GM23338 (cell line): ENCODE measurements at regions not wholly inside any gene's neighbourhood (a gene's known extent, or its start where the extent isn't known, plus 50 kb on each side); places are given as distances from the start of the nearest gene placed in this dataset.
A peak's percentile ranks its signal among the peaks of the same experiment; 100 is the strongest.

Experiments
- ATAC-seq: fragments of 200-7000 bp; cut with Tn5 transposase; 3 replicates; pipeline ENCODE4 v1.9.1; 2020
- DNase-seq: peaks from one replicate; pipeline ENCODE4 v3.0.0-alpha.2; 2015; ENCODE audit warnings: low spot score
- H2AFZ ChIP-seq: fragments of 200-600 bp; sonication (generic); 2 replicates; pipeline ENCODE4 v1.8.0; 2016; ENCODE audit warnings: antibody characterized with exemption, mild to moderate bottlenecking, moderate library complexity
- H3F3A ChIP-seq: fragments of 200-600 bp; sonication (generic); replicated peaks from 2 replicates; pipeline ENCODE4 v1.8.0; 2017; ENCODE audit warnings: antibody characterized with exemption, mixed run types, low read depth
- H3K27ac ChIP-seq: fragments of 200-600 bp; sonication (generic); 2 replicates; pipeline ENCODE4 v1.6.1; 2016; ENCODE audit warnings: low read depth
- H3K27me3 ChIP-seq: fragments of 200-600 bp; sonication (generic); 2 replicates; pipeline ENCODE4 v1.8.0; 2016; ENCODE audit warnings: mild to moderate bottlenecking, mixed run types, moderate library complexity; ENCODE audit not compliant: insufficient read depth
- H3K36me3 ChIP-seq: fragments of 200-600 bp; sonication (generic); 2 replicates; pipeline ENCODE4 v1.8.0; 2016; ENCODE audit warnings: mild to moderate bottlenecking; ENCODE audit not compliant: insufficient read depth
- H3K4me1 ChIP-seq: fragments of 200-600 bp; sonication (generic); 2 replicates; pipeline ENCODE4 v1.8.0; 2016; ENCODE audit warnings: mild to moderate bottlenecking, moderate library complexity; ENCODE audit not compliant: insufficient read depth
- H3K4me2 ChIP-seq: fragments of 200-600 bp; sonication (generic); 2 replicates; pipeline ENCODE4 v1.7.1; 2017; ENCODE audit warnings: mixed run types
- H3K4me3 ChIP-seq: fragments of 200-600 bp; sonication (generic); 2 replicates; pipeline ENCODE4 v1.6.1; 2016; ENCODE audit warnings: mixed run types
- H3K79me2 ChIP-seq: fragments of 200-600 bp; sonication (generic); replicated peaks from 2 replicates; pipeline ENCODE4 v1.8.0; 2017; ENCODE audit warnings: mild to moderate bottlenecking; ENCODE audit not compliant: insufficient read depth
- H3K9me2 ChIP-seq: fragments of 200-600 bp; sonication (generic); 2 replicates; pipeline ENCODE4 v1.8.0; 2017; ENCODE audit not compliant: insufficient read depth
- H4K20me1 ChIP-seq: fragments of 200-600 bp; sonication (generic); replicated peaks from 2 replicates; pipeline ENCODE4 v1.8.0; 2017; ENCODE audit warnings: mild to moderate bottlenecking; ENCODE audit not compliant: insufficient read depth
- H3K27ac Mint-ChIP-seq: 2 replicates; pipeline ENCODE4 v1.8.0; 2020; ENCODE audit warnings: inconsistent platforms, mild to moderate bottlenecking, moderate library complexity, mixed read lengths
- H3K27me3 Mint-ChIP-seq: 3 replicates; pipeline ENCODE4 v1.8.0; 2022; ENCODE audit warnings: low read depth, mild to moderate bottlenecking, moderate library complexity, mixed read lengths, inconsistent platforms; ENCODE audit not compliant: insufficient read depth, poor library complexity
- H3K36me3 Mint-ChIP-seq: 3 replicates; pipeline ENCODE4 v1.8.0; 2021; ENCODE audit warnings: low read depth, mild to moderate bottlenecking, inconsistent platforms, moderate library complexity, mixed read lengths
- H3K4me1 Mint-ChIP-seq: 3 replicates; pipeline ENCODE4 v1.8.0; 2020; ENCODE audit warnings: mild to moderate bottlenecking, inconsistent platforms, mixed read lengths
- H3K4me3 Mint-ChIP-seq: 3 replicates; pipeline ENCODE4 v1.8.0; 2021; ENCODE audit warnings: moderate library complexity, mild to moderate bottlenecking, inconsistent platforms, mixed read lengths
- H3K9me3 Mint-ChIP-seq: 3 replicates; pipeline ENCODE4 v1.8.0; 2020; ENCODE audit warnings: moderate library complexity, mild to moderate bottlenecking, inconsistent platforms, mixed read lengths
- ETS1 ChIP-seq: IDR thresholded peaks from 2 replicates; pipeline ENCODE4 v1.6.1; 2016; ENCODE audit warnings: antibody characterized with exemption
- EZH2phosphoT487 ChIP-seq: fragments of 200-600 bp; sonication (generic); IDR thresholded peaks from one replicate; pipeline ENCODE4 v1.8.1; 2018; ENCODE audit warnings: antibody characterized with exemption; ENCODE audit not compliant: unreplicated experiment
- NANOG ChIP-seq: IDR thresholded peaks from 2 replicates; pipeline ENCODE4 v1.6.1; 2016; ENCODE audit warnings: antibody characterized with exemption, borderline replicate concordance
- POLR2AphosphoS5 ChIP-seq: IDR thresholded peaks from 2 replicates; pipeline ENCODE4 v1.6.1; 2016; ENCODE audit warnings: antibody characterized with exemption, low read depth
- REST ChIP-seq: IDR thresholded peaks from one replicate; pipeline ENCODE4 v1.6.1; 2018; ENCODE audit warnings: antibody characterized with exemption; ENCODE audit not compliant: unreplicated experiment
- STAT1 ChIP-seq: IDR thresholded peaks from one replicate; pipeline ENCODE4 v1.6.1; 2016; ENCODE audit warnings: antibody characterized with exemption; ENCODE audit not compliant: unreplicated experiment
- ZNF114 ChIP-seq: fragments of 250-450 bp; sonication (Bioruptor Pico); IDR thresholded peaks from 2 replicates; pipeline ENCODE4 v1.5.0; 2020; ENCODE audit warnings: mild to moderate bottlenecking, moderate library complexity
- ZNF462 ChIP-seq: fragments of 250-450 bp; sonication (Bioruptor Pico); IDR thresholded peaks from 2 replicates; pipeline ENCODE4 v1.5.0; 2020; ENCODE audit warnings: mild to moderate bottlenecking, moderate library complexity
- TF ChIP-seq, protein P1 (sequence below), 2 experiments: fragments of 200-600 bp in 1 of 2; sonication (generic) in 1 of 2; conservative IDR thresholded peaks; 2 replicates each; pipeline versions ENCODE4 v1.5.1 to v1.6.1; 2016 to 2017; ENCODE audit warnings: antibody characterized with exemption in 2 of 2, low read depth in 2 of 2, mild to moderate bottlenecking in 2 of 2, moderate library complexity in 1 of 2

- H3K27me3 ChIP-seq, result no peaks in the 10 kb centered on the region
- no peaks in the 10 kb centered on the region for H3F3A ChIP-seq
- no peak for ATAC-seq
- 0 out of 2 replicates have a peak overlapping the region, but pooled peaks have one; percentile 48 for H3K4me2 ChIP-seq
- no peak for DNase-seq
- Mint-ChIP-seq H3K36me3 (no peaks in the 10 kb centered on the region), H3K4me3 (no peak overlapping the region), H3K27me3 (no peaks in the 10 kb centered on the region), H3K27ac (peak overlapping the region; percentile 38), H3K9me3 (no peaks in the 10 kb centered on the region), H3K4me1 (peaks cover 38% of the 10 kb centered on the region)
- TF ChIP-seq EZH2phosphoT487, result no peak
- no peak for TF ChIP-seq ZNF462 (CRISPR knock-in tag)
- TF ChIP-seq REST, result no peak
- no peak for TF ChIP-seq NANOG
- no peak for TF ChIP-seq ETS1
- TF ChIP-seq STAT1, result no peak
- TF ChIP-seq POLR2AphosphoS5, result no peak
- no peak for TF ChIP-seq ZNF114 (CRISPR knock-in tag)
- TF ChIP-seq, protein P1, sequence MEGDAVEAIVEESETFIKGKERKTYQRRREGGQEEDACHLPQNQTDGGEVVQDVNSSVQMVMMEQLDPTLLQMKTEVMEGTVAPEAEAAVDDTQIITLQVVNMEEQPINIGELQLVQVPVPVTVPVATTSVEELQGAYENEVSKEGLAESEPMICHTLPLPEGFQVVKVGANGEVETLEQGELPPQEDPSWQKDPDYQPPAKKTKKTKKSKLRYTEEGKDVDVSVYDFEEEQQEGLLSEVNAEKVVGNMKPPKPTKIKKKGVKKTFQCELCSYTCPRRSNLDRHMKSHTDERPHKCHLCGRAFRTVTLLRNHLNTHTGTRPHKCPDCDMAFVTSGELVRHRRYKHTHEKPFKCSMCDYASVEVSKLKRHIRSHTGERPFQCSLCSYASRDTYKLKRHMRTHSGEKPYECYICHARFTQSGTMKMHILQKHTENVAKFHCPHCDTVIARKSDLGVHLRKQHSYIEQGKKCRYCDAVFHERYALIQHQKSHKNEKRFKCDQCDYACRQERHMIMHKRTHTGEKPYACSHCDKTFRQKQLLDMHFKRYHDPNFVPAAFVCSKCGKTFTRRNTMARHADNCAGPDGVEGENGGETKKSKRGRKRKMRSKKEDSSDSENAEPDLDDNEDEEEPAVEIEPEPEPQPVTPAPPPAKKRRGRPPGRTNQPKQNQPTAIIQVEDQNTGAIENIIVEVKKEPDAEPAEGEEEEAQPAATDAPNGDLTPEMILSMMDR (conservative IDR thresholded peaks at IDR 0.05; ENCODE audit: low read depth in 2 of 2), result peak; percentile 7 to 39; a peak in 2 of 4 replicates
- no peak overlapping the region for H3K27ac ChIP-seq
- no peaks in the 10 kb centered on the region for H3K36me3 ChIP-seq
- no peaks in the 10 kb centered on the region for H4K20me1 ChIP-seq
- no peak overlapping the region for H3K4me3 ChIP-seq
- no peak overlapping the region for H2AFZ ChIP-seq
- peaks cover 13% of the 10 kb centered on the region for H3K4me1 ChIP-seq
- no peaks in the 10 kb centered on the region for H3K79me2 ChIP-seq
- H3K9me2 ChIP-seq, result no peaks in the 10 kb centered on the region
These were observed 89.8 kb upstream of the NPVF start for GRCh38 chr7:25318047-25318446.
